NCI-H82 treated with DMSO at 0.1 percent for 48 hours (cell line): ENCODE measurements at regions not wholly inside any gene's neighbourhood (a gene's known extent, or its start where the extent isn't known, plus 50 kb on each side); places are given as distances from the start of the nearest gene placed in this dataset.
"Not testable (repeated sequence)": the region's sequence is repeated elsewhere in the genome, so short reads cannot be mapped to it uniquely, and the experiment has no call there.

Experiments used
- DNase-seq: peaks from one replicate; lab custom pipeline; 2025; ENCODE audit not compliant: unreplicated experiment; lab: John Stamatoyannopoulos, UW

DNA sequence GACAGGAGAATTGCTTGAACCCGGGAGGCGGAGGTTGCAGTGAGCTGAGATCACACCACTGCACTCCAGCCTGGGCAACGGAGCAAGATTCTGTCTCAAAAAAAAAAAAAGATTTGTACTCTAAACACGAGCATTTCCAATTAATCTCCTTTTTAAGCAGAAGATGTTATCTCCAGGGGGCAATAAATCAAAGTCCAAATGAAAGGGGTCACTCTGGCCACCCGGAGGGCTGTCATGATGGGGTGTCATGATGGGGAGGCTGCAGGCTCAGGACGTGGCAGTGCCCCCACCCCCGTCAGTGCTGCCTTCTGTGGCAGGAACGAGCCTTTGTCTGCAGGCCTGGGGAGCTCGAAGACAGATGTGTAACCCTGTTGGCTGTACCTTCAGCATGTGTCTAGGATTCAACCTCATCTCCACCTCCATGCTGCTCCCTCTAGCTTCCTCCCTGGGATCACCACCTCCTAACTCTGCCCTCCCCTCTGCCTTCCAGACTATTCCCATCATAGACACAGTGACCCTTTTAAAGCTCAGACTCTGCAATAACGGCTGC lies 76.9 kb upstream of the YWHAQ start:
- no peak for DNase-seq

DNA sequence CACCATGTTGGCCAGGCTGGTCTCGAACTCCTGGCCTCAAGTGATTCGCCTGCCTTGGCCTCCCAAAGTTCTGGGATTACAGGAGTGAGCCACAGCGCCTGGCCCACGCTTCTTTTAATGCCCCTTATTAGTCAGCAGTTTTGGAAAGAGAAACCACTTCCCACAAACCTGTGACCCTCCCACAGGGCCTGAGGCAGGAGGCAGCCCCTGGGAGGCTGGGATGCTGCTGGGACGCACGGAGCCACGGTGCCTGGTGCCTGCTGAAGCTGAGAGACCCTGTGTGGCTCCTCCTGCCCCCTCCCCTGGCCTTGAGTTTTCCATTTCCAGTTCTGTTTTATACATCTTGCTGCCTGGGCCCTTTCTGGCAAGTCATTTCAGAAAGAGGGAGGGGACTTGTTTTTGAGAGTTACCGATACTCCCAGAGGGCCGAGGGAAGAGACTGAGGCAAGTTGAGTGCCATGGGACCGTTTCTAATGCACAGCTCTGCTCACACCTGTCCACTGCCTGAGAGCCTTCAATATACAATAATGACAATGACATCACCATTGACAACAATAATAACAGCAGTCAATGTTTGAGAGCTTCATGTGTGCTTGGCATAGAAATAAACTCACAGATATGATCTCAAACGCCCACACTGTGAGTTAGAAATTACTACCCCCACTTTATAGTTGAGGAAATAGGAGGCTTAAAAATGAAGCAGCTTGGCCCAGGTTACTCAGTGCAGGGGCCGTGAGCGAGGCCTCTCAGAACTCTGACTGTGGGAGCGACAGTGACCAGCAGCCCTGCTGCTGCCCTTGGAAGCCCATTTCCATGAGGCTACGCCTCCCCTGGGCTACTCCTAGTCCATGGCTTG lies 78.1 kb upstream of the YWHAQ start:
- no peak for DNase-seq

DNA sequence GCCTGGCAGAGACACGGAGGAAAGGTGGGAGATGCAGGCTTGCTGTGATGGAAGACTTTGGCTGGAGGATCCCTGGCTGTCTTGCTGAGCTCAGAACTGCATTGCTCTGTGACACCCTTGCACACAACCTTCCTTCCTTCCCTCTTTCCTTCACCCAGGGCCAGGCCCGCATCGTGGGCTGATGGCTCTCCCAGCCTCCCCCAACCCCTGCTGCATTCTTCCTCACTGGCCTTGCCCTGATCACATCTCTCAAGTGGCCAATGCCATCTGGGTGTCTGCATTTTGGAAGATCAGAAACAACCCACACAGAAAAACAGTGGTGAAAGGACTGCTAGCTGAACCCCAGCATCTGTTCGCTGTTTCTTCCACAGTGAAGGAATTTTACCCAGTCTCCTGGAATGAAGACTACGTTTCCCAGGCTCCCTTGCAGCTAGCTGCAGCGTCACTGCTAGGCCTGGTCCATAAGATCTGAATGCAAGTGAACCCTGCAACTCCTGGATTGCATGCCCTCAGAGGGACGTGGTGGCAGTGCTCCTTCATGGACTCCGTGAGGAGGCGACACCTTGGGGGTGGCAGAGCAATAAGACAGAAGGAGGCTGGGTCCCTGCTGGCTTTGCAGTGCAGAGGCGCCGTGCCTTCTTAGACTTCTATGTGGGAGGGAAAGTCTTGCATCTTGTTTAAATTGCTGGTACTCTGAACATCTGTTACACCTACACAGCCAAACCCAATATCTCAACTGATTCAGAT lies 78.9 kb upstream of the YWHAQ start:
- DNase-seq = no peak

DNA sequence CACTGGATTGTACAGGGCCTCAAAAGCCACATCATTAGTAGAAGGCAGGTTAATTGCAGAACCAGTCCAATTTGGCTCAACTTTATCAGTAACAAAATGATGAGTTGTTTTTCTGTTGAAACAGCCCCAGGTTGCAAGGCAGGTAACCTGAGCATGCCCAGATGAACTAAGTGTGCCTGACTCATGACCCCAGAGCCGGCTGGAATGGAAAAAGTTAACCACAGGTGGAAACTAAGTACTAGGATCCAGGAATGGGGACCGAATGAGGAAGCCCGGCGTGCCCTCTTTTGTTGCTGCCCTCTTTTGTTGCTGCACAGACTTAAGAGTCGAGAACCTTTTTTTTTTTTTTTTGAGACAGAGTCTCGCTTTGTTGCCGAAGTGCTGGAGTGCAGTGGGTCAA lies 79.5 kb upstream of the YWHAQ start:
- DNase-seq = no peak

DNA sequence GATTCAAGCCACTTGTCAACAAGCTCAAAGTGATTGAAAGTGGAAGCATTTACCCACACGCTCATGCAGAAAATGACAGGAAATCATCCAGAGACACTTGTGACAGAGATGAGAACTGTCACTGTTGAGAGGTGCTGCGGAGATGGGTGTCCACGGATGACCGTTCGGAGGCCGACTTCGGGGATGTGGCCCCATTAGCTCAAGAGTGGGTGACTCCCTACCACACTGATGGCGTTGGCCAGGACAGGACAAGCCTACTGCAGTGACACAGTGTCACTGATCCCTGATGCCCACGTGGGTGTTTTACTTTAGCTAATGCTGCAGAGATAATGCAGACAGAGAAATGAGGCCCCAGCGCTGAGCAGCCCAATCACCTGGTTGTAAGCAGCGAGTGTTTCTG lies 81.5 kb upstream of the YWHAQ start:
- DNase-seq = no peak

DNA sequence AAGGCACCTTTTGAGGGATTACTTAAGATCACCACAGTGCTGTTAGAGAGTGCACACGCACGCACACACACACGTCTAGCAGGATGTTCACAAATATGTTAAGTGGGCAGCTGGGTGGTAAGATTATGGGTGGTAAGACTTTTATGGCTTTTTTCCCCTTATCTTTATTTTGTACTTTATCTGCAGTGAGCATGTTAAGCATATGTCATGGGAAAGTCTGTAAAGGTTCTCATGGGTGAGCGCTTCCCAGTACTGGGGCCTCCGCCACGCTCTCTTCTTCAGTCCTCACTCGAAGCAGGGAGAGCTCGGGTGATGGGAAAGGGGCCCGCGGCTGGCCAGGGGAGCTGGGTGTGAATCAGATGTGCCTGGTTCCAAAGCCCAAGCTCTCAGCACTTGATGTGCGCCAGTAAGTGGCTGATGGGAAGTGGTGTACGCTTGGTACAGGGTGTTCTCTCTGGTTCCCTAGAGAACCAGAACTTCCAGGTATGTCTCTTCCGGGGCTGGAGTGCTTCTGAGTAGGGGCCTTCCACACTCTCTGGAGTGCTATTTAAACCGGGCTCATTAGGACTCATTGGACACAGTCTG lies 83.9 kb upstream of the YWHAQ start:
- DNase-seq = no peak

DNA sequence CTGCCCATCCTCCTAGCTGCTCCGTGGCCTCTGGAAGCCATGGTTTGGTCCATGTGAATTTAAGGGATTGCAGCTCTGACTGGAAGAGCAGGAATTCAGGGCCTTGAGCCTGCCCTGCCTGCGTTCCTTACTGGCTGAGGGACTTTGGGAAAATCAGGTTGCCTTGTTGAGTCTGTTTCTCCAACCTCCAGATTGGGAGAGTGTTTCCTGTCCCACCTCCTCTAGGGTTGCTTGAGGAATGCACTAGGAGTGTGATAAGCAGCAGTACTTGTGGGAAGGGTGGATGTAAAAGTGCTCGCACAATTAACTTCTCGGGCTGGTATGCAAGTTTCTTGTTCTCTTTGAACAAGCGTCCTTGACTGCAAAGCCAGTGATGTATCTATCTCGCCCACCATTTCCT lies 84.4 kb upstream of the YWHAQ start:
- DNase-seq = no peak

DNA sequence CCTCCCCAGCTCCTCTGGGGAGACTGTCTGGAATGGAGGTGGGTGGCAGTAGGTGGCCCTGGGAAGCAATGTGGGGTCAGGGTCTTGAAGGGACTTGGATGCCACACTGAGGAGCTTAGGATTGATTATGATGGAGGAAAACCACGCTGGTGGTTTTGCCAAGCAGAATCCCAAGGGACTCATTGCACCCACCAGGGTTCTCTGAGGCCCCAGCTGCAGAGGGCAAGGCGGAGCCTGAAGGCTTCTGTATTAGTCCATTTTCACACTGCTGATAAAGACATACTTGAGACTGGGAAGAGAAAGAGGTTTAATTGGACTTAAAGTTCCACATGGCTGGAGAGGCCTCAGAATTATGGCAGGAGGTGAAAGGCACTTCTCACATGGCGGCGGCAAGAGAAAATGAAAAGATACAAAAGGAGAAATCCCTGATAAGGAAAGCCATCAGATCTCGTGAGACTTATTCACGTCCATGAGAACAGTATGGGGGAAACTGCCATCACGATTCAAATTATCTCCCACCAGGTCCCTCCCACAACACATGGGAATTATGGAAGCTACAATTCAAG lies 87.2 kb upstream of the YWHAQ start:
- no peak for DNase-seq

DNA sequence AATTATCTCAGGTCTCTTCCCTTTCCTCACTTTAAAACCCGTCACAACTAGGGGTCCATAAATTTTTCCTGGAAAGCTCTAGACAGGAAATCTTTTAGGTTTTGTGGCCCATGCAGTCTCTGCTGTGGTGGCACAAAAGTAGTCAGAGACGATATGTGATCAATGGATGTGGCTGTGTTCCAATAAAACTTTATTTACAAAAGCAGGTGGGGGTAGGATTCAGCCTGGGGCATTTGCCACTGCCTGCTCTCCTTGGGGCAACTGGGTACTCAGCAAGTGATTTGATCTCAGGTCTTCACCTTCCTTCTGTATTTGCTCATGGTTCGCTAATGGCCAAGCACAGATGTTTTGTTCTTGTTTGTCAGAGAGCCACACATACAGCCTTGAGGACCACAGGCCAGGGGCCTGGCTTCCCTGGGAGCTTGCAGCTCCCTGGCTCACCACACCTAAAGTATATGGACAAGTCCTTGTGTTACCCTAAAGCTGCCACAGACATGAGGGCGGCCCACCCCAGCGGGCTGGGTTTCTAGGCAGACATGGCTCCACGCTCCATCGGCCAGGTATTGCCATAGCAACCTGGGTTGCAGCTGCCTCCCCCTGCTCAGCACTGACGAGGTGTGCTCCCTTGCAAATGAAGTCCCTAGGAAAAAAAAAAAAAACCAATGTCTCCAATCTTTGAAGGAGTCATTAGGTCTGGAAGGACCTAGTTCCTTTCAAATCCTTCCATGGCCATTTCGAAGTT lies 89.7 kb upstream of the YWHAQ start:
- DNase-seq = no peak

DNA sequence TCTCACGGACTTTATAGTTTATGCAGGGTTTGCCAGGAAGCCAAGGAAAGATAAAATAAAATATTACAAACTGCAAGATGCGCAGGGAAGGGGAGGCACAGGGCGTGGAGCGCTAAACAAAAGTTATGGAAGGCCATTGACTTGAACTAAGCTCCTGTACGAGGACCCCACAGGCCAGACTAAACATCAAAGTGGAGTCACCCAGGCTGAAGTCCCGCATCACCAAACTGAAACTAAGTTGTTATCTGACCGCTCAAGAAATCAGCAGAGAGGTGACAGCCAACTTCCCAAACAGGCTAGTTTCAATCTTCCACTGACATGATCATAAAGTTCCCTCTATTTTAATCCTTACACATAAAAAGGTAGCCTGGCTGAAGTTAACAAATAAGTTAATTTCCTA lies 90.5 kb upstream of the YWHAQ start:
- no peak for DNase-seq

DNA sequence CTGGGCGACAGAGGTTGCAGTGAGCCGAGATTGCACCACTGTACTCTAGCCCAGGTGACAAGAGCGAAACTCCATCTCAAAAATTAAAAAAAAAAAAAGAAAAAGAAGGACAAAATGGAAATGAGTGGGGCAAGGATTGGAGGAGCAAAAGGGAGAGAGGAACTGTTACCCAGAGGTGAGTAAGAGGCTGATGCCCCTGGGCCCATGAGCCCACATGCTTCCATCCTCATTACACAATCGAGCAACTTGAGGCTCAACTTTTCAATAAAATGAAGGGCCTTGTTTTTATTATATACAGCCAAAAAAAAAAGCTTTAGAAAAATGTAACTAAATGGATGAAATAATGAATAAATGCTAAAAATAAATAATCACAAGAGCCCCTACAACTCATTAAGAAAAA lies 91.7 kb upstream of the YWHAQ start:
- no peak for DNase-seq

DNA sequence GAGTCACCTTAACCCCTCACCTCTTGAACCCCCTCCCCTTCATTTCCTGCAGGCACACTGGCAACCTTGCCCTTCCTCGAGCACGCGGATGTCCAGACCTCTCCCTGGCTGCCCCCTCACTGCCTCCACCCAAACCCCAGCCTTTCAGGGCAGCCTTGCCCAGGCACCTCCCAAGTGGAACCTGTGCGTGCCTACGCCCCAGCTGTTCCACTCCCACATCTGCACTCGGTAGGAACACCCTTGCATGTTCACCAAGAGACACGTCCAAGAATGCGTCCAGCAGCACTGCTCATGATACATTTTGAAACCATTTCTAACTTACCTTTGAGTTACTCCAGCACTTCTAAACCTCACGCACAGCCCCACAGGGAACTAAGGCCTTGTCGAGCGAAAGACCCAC lies 93.8 kb upstream of the YWHAQ start:
- DNase-seq = no peak

DNA sequence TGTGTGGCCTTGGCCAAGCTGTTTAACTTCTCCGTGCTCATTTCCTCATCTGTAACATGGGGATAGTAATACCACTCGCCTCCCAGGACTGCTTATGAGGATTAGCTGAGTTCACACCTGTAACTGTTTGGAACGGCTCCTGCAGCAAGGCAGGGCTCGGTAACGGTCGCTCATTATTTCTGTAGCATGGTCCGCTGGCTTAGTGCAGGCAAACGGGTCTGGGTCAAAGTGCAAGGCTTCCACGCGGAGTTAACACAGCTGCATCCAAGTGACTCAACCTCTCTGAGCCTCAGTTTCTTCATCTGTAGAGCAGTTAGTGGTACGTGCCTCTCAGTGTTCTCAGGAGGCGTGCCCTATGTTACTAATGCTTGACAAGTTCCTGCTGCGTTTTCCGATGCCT lies 94.3 kb upstream of the YWHAQ start:
- DNase-seq = no peak

DNA sequence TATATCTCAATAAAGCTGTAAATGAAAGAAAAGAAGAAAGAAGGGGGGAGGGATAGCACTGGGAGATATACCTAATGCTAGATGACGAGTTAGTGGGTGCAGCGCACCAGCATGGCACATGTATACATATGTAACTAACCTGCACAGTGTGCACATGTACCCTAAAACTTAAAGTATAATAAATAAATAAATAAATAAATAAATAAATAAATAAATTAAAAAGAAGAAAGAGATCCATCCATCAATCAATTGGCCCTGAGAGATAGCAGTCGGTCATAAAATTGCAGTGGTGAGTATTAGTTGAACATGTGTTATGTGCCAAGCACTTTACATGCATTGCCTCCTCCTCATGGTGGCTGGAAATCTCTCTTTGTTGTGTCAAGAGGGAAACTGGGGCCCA lies 95.2 kb upstream of the YWHAQ start:
- not testable (repeated sequence) for DNase-seq

DNA sequence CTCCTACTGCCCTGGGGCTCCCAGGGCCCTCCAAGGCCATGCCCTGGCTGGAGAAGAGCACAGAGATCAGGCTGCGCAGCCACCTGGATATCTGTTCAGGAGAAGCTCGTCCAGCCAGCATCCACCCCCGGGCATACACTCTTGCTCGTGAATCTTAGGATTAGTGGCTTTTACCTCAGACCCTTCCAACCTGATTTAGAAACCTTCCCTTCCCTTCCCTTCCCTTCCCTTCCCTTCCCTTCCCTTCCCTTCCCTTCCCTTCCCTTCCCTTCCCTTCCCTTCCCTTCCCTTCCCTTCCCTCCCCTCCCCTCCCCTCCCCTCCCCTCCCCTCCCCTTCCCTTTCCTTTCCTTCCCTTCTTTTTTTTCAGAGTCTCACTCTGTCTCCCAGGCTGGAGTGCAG lies 99.7 kb upstream of the YWHAQ start:
- not testable (repeated sequence) for DNase-seq

DNA sequence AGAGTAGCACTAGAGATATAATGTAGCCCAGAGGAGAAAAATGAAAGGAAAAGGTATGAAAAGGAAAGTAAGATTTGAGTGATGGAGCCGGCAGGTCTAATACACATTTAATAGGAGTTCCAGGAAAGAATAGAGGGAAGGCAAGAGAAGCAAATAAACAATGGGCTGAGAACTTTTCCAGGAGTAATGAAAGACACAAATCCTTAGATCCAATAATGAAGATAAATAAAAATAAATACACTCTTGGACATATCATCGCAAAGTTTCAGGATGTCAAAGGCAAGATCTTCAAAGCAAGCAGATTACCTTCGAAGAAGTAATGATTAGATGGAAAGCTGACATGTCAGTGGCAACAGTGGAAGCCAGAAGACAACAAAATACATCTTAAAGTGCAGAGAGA lies 102.0 kb upstream of the YWHAQ start:
- no peak for DNase-seq

DNA sequence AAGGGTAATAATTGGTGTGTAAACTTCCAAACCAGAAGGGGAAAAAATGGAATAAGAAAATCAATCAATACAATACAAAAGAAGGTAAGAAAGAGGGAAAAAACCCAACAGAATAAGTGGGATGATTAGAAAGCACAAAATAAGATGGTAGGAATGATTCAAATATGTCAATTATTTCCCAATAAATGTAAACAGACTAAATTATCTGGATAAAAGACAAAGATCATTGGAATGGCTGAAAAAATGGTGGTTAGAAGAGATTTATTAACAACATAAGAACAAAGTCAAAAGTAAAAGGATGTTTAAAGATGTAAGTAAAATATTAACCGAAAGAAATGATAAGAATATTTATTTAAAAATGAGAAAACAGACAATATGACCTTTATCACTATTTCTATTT lies 103.5 kb upstream of the YWHAQ start:
- DNase-seq = no peak

DNA sequence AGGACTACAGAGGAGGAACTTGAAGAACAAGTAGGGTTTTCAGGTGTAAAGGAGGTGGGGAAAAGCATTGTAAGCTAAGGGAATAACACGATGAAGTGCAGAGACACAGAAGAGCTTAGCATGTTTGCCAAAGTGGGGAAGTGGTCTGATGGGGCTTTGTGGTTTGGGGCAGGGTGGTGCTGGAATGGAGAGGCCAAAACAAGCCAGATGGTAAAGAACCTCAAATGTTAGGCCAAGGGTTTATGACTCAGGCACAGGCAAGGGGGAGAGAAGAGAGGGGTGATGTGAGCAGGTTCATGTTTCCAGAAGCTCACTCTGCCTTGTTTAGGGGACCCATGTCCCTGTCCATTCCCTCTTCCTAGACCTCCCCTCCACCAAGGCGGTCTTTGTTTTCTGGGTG lies 104.5 kb upstream of the YWHAQ start:
- no peak for DNase-seq

DNA sequence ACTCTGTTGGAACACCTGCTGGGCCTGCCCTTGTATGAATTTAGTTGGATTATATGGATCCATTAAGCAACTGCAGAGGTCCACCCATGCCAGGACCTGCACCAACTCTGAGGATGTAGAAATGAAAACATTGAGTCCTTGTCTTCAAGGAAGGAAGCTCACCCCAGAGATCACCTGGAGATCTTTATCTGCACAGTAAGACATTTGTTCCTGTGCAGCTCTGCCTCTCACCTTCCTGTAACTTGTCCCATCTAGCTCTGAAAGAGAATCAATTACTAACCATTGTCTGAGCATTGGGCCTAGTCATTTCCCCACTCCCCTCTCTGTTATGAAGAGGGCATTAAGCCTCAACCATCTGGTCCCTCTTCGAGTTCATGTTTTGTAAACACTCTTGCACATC lies 105.2 kb upstream of the YWHAQ start:
- peak; percentile 12 for DNase-seq

DNA sequence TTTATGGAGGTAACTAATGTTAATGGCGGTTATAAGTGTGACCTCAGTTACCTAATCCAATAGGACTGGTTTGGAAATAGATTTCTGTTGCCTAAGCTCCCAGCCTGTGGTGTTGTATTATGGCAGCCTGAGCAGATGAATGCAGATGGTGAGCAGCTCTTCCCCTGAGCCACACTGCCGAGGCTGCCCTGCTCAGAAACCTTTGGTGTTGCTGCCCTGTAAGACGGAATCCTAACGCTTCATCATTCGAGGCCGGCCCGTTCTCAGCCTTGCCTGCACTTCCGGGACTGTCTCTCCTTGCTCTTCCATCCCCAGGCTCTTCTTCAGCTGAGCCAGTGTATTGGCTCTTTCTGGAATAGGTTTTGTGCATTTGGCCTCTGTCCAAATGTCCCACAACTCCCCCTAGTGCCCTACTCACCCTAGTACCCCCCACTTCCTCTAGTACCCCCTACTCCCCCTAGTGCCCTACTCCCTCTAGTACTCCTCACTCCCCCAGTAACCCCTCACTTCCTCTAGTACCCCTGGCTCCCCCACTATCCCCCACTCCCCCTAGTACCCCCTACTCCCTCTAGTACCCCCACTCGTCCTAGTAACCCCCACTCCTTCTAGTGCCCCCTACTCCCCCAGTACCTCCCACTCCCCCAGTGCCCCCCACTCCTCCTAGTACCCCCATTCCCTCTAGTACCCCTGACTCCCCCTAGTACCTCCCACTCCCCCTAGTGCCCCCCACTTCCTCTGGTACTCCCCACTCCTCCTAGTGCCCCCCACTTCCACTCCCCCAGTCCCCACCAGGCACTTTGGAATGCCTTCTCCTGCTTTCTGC lies 106.0 kb upstream of the TAF1B start:
- no peak for DNase-seq
